ENCODE measurements at regions not wholly inside any gene's neighbourhood (a gene's known extent, or its start where the extent isn't known, plus 50 kb on each side); places are given as distances from the start of the nearest gene placed in this dataset.

- TF ChIP-seq CTCF (IDR thresholded peaks at IDR 0.05) (no peak), EZH2 (IDR thresholded peaks at IDR 0.05) (no peak)
Measured at GRCh38 chr22:44412136-44412731, 85.8 kb downstream of the RTL6 start.

Measured in neural progenitor cell (in vitro differentiated cells).